ENCODE measurements at regions not wholly inside any gene's neighbourhood (a gene's known extent, or its start where the extent isn't known, plus 50 kb on each side); places are given as distances from the start of the nearest gene placed in this dataset.

GRCh38 chr2:228697456-228697855 is 516.0 kb upstream of the SPHKAP start:
- Histone ChIP-seq H3K27me3 (ENCODE audit: control insufficient read depth, insufficient read depth, low read length) (no peaks in the 10 kb centered on the region), H3K36me3 (ENCODE audit: control insufficient read depth, insufficient read depth, low read length) (no peaks in the 10 kb centered on the region), H3K4me1 (ENCODE audit: control insufficient read depth, insufficient read depth, low read length) (no peaks in the 10 kb centered on the region), H3K4me3 (ENCODE audit: low read depth in 2 of 2, low read length in 2 of 2) (no peak overlapping the region), H3K27ac (ENCODE audit: low read length) (no peak overlapping the region), H3K9me3 (ENCODE audit: control insufficient read depth, insufficient read depth, low read depth, low read length) (no peaks in the 10 kb centered on the region)
- no peak for DNase-seq (ENCODE audit: low read depth, low spot score)
- in situ Hi-C loops (cut with HindIII; ENCODE audit: low pct_unique_long_range_greater_than_20kb, low sequenced_read_pairs) = no loop called here
- intact Hi-C loops (cut with micrococcal nuclease; ENCODE audit: unreplicated experiment) = no loop called here
- ChIA-PET POLR2A (no interaction called here), CTCF (no interaction called here)
- TF ChIP-seq POLR2AphosphoS5 (IDR thresholded peaks at IDR 0.05; ENCODE audit: low read depth, low read length) (no peak), REST (IDR thresholded peaks at IDR 0.05; ENCODE audit: insufficient read depth in 1 of 2, low read depth in 2 of 2, low read length in 1 of 2) (no peak), CTCF (IDR thresholded peaks at IDR 0.05) (no peak), SIN3A (IDR thresholded peaks at IDR 0.05; ENCODE audit: borderline replicate concordance, insufficient read depth, low read depth, low read length) (no peak), TCF7L2 (IDR thresholded peaks at IDR 0.05; ENCODE audit: low read depth, low read length) (no peak)
- no peak for ATAC-seq
- no TSS peak for BruUV-seq (replicated peaks)

GRCh38 chr2:228690681-228691080 is 509.2 kb upstream of the SPHKAP start:
- Histone ChIP-seq H3K27me3 (ENCODE audit: control insufficient read depth, insufficient read depth, low read length) (no peaks in the 10 kb centered on the region), H3K36me3 (ENCODE audit: control insufficient read depth, insufficient read depth, low read length) (no peaks in the 10 kb centered on the region), H3K4me3 (ENCODE audit: low read depth in 2 of 2, low read length in 2 of 2) (no peak overlapping the region), H3K9me3 (ENCODE audit: control insufficient read depth, insufficient read depth, low read depth, low read length) (no peaks in the 10 kb centered on the region), H3K27ac (ENCODE audit: low read length) (no peak overlapping the region), H3K4me1 (ENCODE audit: control insufficient read depth, insufficient read depth, low read length) (no peaks in the 10 kb centered on the region)
- POLR2A ChIA-PET = no interaction called here
- no TSS peak for BruUV-seq (replicated peaks)
- TF ChIP-seq POLR2AphosphoS5 (IDR thresholded peaks at IDR 0.05; ENCODE audit: low read depth, low read length) = no peak
- ATAC-seq (no peak), DNase-seq (ENCODE audit: low read depth, low spot score) (no peak)
- CTCF ChIA-PET = no interaction called here
- in situ Hi-C loops (cut with HindIII; ENCODE audit: low pct_unique_long_range_greater_than_20kb, low sequenced_read_pairs) (no loop called here), intact Hi-C loops (cut with micrococcal nuclease; ENCODE audit: unreplicated experiment) (loop anchor here (5.0 kb wide), 1 partner anchor 582 kb away; the partner anchor contains the start of gene PID1)

GRCh38 chr2:228689053-228689452 is 507.6 kb upstream of the SPHKAP start:
- no peak for ATAC-seq
- Histone ChIP-seq H3K9me3 (ENCODE audit: control insufficient read depth, insufficient read depth, low read depth, low read length) (no peaks in the 10 kb centered on the region), H3K4me3 (ENCODE audit: low read depth in 2 of 2, low read length in 2 of 2) (no peak overlapping the region), H3K27me3 (ENCODE audit: control insufficient read depth, insufficient read depth, low read length) (no peaks in the 10 kb centered on the region), H3K36me3 (ENCODE audit: control insufficient read depth, insufficient read depth, low read length) (no peaks in the 10 kb centered on the region), H3K4me1 (ENCODE audit: control insufficient read depth, insufficient read depth, low read length) (no peaks in the 10 kb centered on the region), H3K27ac (ENCODE audit: low read length) (no peak overlapping the region)
- intact Hi-C loops (cut with micrococcal nuclease; ENCODE audit: unreplicated experiment) (no loop called here), in situ Hi-C loops (cut with HindIII; ENCODE audit: low pct_unique_long_range_greater_than_20kb, low sequenced_read_pairs) (no loop called here)
- no TSS peak for BruUV-seq (replicated peaks)
- TF ChIP-seq CTCF (IDR thresholded peaks at IDR 0.05) = peak; percentile 18; the same call in 1 of the 2 replicates
- no peak for TF ChIP-seq TCF7L2 (IDR thresholded peaks at IDR 0.05; ENCODE audit: low read depth, low read length)
- ChIA-PET CTCF (no interaction called here), POLR2A (no interaction called here)
- no peak for DNase-seq (ENCODE audit: low read depth, low spot score)

Data from Panc1 (cell line).